Caco-2 (cell line): ENCODE measurements at regions not wholly inside any gene's neighbourhood (a gene's known extent, or its start where the extent isn't known, plus 50 kb on each side); places are given as distances from the start of the nearest gene placed in this dataset.

ENCODE experiments used
- BruUV-seq: library from RNA; stranded (reverse); fragments of 400-500 nt; replicated peaks from 2 replicates; lab custom pipeline; 2021; lab: Mats Ljungman, UMichigan
- CTCF ChIA-PET: fragments of 300-600 bp; sonication (Branson Sonifier 250); formaldehyde crosslinking; loops from one replicate; lab custom pipeline; 2022; ENCODE audit warnings: antibody characterized with exemption; lab: Charles Lee
- POLR2A ChIA-PET: fragments of 300-600 bp; sonication (Branson Sonifier 250); formaldehyde crosslinking; loops from one replicate; lab custom pipeline; 2022; ENCODE audit warnings: antibody characterized with exemption; lab: Charles Lee
- DNase-seq, 2 experiments: peaks; one replicate each; pipeline versions ENCODE4 v3.0.0 to v3.0.0-alpha.2; 2020 to 2022
- H3K27me3 ChIP-seq: replicated peaks from 2 replicates; pipeline ENCODE4 v1.6.0; 2011; ENCODE audit warnings: low read length; ENCODE audit not compliant: control insufficient read depth, insufficient read depth
- H3K36me3 ChIP-seq: 2 replicates; pipeline ENCODE4 v1.5.1; 2011; ENCODE audit warnings: low read length; ENCODE audit not compliant: control insufficient read depth, insufficient read depth
- H3K4me1 ChIP-seq: fragments of 250-450 bp; sonication (Bioruptor Pico); 2 replicates; pipeline ENCODE4 v1.5.1; 2020; ENCODE audit warnings: mild to moderate bottlenecking
- H3K4me3 ChIP-seq: 2 replicates; pipeline ENCODE4 v1.5.1; 2011; ENCODE audit warnings: low read depth, mild to moderate bottlenecking, control low read depth, low read length
- H3K9me3 ChIP-seq: fragments of 250-450 bp; sonication (Bioruptor Pico); 2 replicates; pipeline ENCODE4 v1.5.1; 2020; ENCODE audit warnings: mild to moderate bottlenecking, moderate library complexity
- H3K27ac Mint-ChIP-seq: one replicate; pipeline ENCODE4 v1.8.0; 2022; ENCODE audit warnings: mixed read lengths; ENCODE audit not compliant: unreplicated experiment
- H3K27me3 Mint-ChIP-seq: one replicate; pipeline ENCODE4 v1.8.0; 2022; ENCODE audit warnings: mixed read lengths; ENCODE audit not compliant: insufficient read depth, unreplicated experiment
- H3K36me3 Mint-ChIP-seq: one replicate; pipeline ENCODE4 v1.8.0; 2022; ENCODE audit warnings: mild to moderate bottlenecking, mixed read lengths; ENCODE audit not compliant: insufficient read depth, unreplicated experiment
- H3K4me1 Mint-ChIP-seq: one replicate; pipeline ENCODE4 v1.8.0; 2022; ENCODE audit warnings: low read depth, mixed read lengths; ENCODE audit not compliant: unreplicated experiment
- H3K4me3 Mint-ChIP-seq: one replicate; pipeline ENCODE4 v1.8.0; 2022; ENCODE audit warnings: mild to moderate bottlenecking, moderate library complexity, mixed read lengths; ENCODE audit not compliant: unreplicated experiment
- H3K9me3 Mint-ChIP-seq: one replicate; pipeline ENCODE4 v1.8.0; 2022; ENCODE audit warnings: mixed read lengths; ENCODE audit not compliant: unreplicated experiment
- intact Hi-C: fragments of 100-400 bp; cut with micrococcal nuclease; formaldehyde crosslinking; loops from one replicate; pipeline ENCODE4 v1.10.0; 2022; ENCODE audit not compliant: unreplicated experiment
- TF ChIP-seq, protein P1 (sequence below), 2 experiments: fragments of 200-600 bp in 1 of 2; IDR thresholded peaks; 1 replicate in 1 of 2; 2 replicates in 1 of 2; pipeline versions ENCODE4 v1.5.1 to v1.8.0; 2011 to 2022; ENCODE audit warnings: antibody characterized with exemption in 1 of 2, control low read depth in 1 of 2, inconsistent platforms in 1 of 2, low read depth in 1 of 2, low read length in 1 of 2, mild to moderate bottlenecking in 1 of 2, moderate library complexity in 1 of 2; ENCODE audit not compliant: insufficient read depth in 1 of 2, severe bottlenecking in 1 of 2, unreplicated experiment in 1 of 2

DNA sequence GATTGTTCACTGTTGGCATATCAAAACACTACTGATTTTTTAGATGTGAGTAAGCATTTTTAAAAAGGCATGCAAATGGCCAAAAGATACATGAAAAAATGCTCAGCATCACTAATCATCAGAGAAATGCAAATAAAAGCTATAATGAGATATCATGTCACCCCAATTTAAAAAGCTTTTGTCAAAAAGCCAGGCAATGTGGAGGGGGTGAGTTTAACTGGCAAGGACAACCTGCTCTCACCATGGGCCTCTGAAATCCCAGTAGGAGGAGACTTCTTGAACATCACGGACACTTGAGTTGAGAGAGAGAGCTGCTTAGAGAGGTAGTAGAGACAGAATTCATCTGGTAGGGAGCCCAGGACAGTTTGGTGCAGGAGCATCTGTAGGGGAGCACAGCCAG is 347.1 kb upstream of the MPDZ start:
- Mint-ChIP-seq H3K4me1 (no peaks in the 10 kb centered on the region), H3K27me3 (no peaks in the 10 kb centered on the region), H3K9me3 (no peaks in the 10 kb centered on the region), H3K27ac (no peak overlapping the region), H3K4me3 (no peak overlapping the region), H3K36me3 (no peaks in the 10 kb centered on the region)
- intact Hi-C loops: no loop called here
- Histone ChIP-seq H3K27me3 (no peaks in the 10 kb centered on the region), H3K4me1 (no peaks in the 10 kb centered on the region), H3K9me3 (no peaks in the 10 kb centered on the region), H3K4me3 (no peak overlapping the region), H3K36me3 (no peaks in the 10 kb centered on the region)
- POLR2A ChIA-PET: no interaction called here
- CTCF ChIA-PET: no interaction called here
- DNase-seq: no peak
- TF ChIP-seq, protein P1, sequence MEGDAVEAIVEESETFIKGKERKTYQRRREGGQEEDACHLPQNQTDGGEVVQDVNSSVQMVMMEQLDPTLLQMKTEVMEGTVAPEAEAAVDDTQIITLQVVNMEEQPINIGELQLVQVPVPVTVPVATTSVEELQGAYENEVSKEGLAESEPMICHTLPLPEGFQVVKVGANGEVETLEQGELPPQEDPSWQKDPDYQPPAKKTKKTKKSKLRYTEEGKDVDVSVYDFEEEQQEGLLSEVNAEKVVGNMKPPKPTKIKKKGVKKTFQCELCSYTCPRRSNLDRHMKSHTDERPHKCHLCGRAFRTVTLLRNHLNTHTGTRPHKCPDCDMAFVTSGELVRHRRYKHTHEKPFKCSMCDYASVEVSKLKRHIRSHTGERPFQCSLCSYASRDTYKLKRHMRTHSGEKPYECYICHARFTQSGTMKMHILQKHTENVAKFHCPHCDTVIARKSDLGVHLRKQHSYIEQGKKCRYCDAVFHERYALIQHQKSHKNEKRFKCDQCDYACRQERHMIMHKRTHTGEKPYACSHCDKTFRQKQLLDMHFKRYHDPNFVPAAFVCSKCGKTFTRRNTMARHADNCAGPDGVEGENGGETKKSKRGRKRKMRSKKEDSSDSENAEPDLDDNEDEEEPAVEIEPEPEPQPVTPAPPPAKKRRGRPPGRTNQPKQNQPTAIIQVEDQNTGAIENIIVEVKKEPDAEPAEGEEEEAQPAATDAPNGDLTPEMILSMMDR (IDR thresholded peaks at IDR 0.05; ENCODE audit: insufficient read depth in 1 of 2, low read depth in 1 of 2, low read length in 1 of 2, severe bottlenecking in 1 of 2, unreplicated experiment in 1 of 2): no peak
- BruUV-seq: no TSS peak

DNA sequence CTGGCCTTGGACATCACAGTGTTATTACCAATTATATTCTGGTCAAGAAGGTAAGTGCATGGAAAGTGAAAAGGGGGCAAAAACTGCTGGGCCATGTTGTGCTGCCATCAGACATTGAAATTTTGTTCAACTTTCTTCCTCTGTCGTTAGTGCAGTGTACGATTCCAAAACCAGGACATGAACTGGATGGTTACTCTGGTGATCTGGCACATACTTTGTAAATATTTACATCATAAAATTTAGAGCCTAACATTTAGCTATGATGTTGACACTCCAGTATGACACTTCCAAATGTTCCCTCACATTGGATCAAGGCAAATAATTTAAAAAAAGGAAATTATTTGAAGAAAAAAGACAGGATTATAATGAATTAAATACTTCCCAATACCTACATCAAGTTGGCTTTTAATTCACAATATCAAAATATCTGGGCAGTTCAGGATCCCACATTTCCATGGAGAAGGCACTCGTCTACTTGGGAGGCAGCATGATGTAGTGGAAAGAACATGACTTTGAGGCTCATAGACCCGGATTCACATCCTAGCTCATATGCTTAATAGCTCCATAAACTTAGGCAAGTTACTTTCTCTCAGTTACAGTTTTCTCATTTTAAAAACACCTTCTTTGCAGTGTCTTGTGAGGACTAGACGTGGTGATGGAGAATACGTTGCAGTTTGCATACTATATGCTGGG is 342.5 kb upstream of the MPDZ start:
- Histone ChIP-seq H3K4me1 (no peaks in the 10 kb centered on the region), H3K9me3 (no peaks in the 10 kb centered on the region), H3K36me3 (no peaks in the 10 kb centered on the region), H3K4me3 (no peak overlapping the region), H3K27me3 (no peaks in the 10 kb centered on the region)
- ChIA-PET CTCF (no interaction called here), POLR2A (no interaction called here)
- BruUV-seq: no TSS peak
- Mint-ChIP-seq H3K36me3 (no peaks in the 10 kb centered on the region), H3K27me3 (peaks cover 3% of the 10 kb centered on the region), H3K9me3 (no peaks in the 10 kb centered on the region), H3K27ac (no peak overlapping the region), H3K4me3 (no peak overlapping the region), H3K4me1 (no peaks in the 10 kb centered on the region)
- intact Hi-C loops: no loop called here
- no peak for DNase-seq
- TF ChIP-seq, protein P1 (IDR thresholded peaks at IDR 0.05; ENCODE audit: insufficient read depth in 1 of 2, low read depth in 1 of 2, low read length in 1 of 2, severe bottlenecking in 1 of 2, unreplicated experiment in 1 of 2): no peak

DNA sequence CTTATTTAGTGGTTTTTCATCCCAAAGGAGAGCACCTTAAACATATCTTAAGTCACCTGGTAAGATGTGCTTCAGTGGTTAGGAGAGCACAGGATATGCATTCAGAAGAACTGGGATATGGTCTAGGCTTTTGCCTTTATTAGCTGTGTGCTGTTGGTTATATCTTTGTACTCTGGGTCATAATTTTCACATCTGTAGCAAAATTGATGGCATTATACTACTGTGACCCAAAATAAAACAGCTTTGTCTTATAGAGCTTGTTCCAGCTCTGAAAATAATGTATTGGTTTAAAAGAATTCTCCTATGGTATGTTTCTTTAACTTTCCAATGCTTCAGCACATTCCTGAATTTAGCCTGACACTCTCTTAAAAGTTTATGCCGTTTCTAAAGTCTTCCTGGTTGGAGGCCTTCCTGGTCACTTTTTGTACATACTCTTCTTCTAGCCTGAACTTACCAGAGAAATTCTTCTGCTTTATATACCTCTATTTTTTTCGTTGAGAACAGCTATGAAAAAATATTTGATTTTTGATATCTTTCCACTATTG is 337.1 kb upstream of the MPDZ start:
- Mint-ChIP-seq H3K27me3 (peaks cover 6% of the 10 kb centered on the region), H3K4me1 (no peaks in the 10 kb centered on the region), H3K9me3 (no peaks in the 10 kb centered on the region), H3K36me3 (peaks cover 5% of the 10 kb centered on the region), H3K27ac (no peak overlapping the region), H3K4me3 (no peak overlapping the region)
- no peak for DNase-seq
- H3K36me3 ChIP-seq: no peaks in the 10 kb centered on the region
- ChIA-PET CTCF (no interaction called here), POLR2A (no interaction called here)
- TF ChIP-seq, protein P1 (IDR thresholded peaks at IDR 0.05; ENCODE audit: insufficient read depth in 1 of 2, low read depth in 1 of 2, low read length in 1 of 2, severe bottlenecking in 1 of 2, unreplicated experiment in 1 of 2): no peak
- H3K27me3 ChIP-seq: no peaks in the 10 kb centered on the region
- H3K4me1 ChIP-seq: no peaks in the 10 kb centered on the region
- no TSS peak for BruUV-seq
- intact Hi-C loops: no loop called here
- H3K4me3 ChIP-seq: no peak overlapping the region
- no peaks in the 10 kb centered on the region for H3K9me3 ChIP-seq
